ENCODE measurements at regions not wholly inside any gene's neighbourhood (a gene's known extent, or its start where the extent isn't known, plus 50 kb on each side); places are given as distances from the start of the nearest gene placed in this dataset.
"Not testable (repeated sequence)": the region's sequence is repeated elsewhere in the genome, so short reads cannot be mapped to it uniquely, and the experiment has no call there.

GRCh38 chr22:22193923-22194322 lies 50.7 kb upstream of the VPREB1 start:
- no peak overlapping the region for H3K27ac Mint-ChIP-seq
- ATAC-seq (no peak), DNase-seq (no peak)
- intact Hi-C loops (cut with micrococcal nuclease): no loop called here
- no peak overlapping the region for H3K4me3 Mint-ChIP-seq
- TF ChIP-seq CTCF (IDR thresholded peaks at IDR 0.05): no peak
- H3K36me3 Mint-ChIP-seq (ENCODE audit: low read depth): no peaks in the 10 kb centered on the region
- no peaks in the 10 kb centered on the region for H3K4me1 Mint-ChIP-seq (ENCODE audit: low read depth)
- H3K9me3 Mint-ChIP-seq: peaks cover 2% of the 10 kb centered on the region
- ChIA-PET CTCF (no interaction called here), POLR2A (no interaction called here)
- peaks cover 18% of the 10 kb centered on the region for H3K27me3 Mint-ChIP-seq

- H3K4me3 Mint-ChIP-seq; H3K36me3 Mint-ChIP-seq (ENCODE audit: low read depth); POLR2A ChIA-PET; DNase-seq; H3K4me1 Mint-ChIP-seq (ENCODE audit: low read depth); H3K9me3 Mint-ChIP-seq; H3K27ac Mint-ChIP-seq; CTCF ChIA-PET; ATAC-seq; intact Hi-C loops (cut with micrococcal nuclease): not testable (repeated sequence)
- peaks cover 18% of the 10 kb centered on the region for H3K27me3 Mint-ChIP-seq
Measured at GRCh38 chr22:22193462-22193861, 51.1 kb upstream of the VPREB1 start.

GRCh38 chr22:22193006-22193405 lies 51.6 kb upstream of the VPREB1 start:
- CTCF ChIA-PET; H3K4me1 Mint-ChIP-seq (ENCODE audit: low read depth); H3K36me3 Mint-ChIP-seq (ENCODE audit: low read depth); H3K9me3 Mint-ChIP-seq; ATAC-seq; DNase-seq; intact Hi-C loops (cut with micrococcal nuclease); POLR2A ChIA-PET; H3K27ac Mint-ChIP-seq; H3K4me3 Mint-ChIP-seq: not testable (repeated sequence)
- H3K27me3 Mint-ChIP-seq: peaks cover 21% of the 10 kb centered on the region

- intact Hi-C loops (cut with micrococcal nuclease); H3K27ac Mint-ChIP-seq; ATAC-seq; H3K9me3 Mint-ChIP-seq; POLR2A ChIA-PET; DNase-seq; H3K4me1 Mint-ChIP-seq (ENCODE audit: low read depth); CTCF ChIA-PET; H3K4me3 Mint-ChIP-seq; H3K36me3 Mint-ChIP-seq (ENCODE audit: low read depth): not testable (repeated sequence)
- H3K27me3 Mint-ChIP-seq: peaks cover 29% of the 10 kb centered on the region
Measured at GRCh38 chr22:22189796-22190195, 54.8 kb upstream of the VPREB1 start.

- H3K36me3 Mint-ChIP-seq (ENCODE audit: low read depth); CTCF ChIA-PET; intact Hi-C loops (cut with micrococcal nuclease); H3K27ac Mint-ChIP-seq; H3K4me1 Mint-ChIP-seq (ENCODE audit: low read depth); DNase-seq; POLR2A ChIA-PET; H3K4me3 Mint-ChIP-seq; ATAC-seq; H3K9me3 Mint-ChIP-seq: not testable (repeated sequence)
- peaks cover 31% of the 10 kb centered on the region for H3K27me3 Mint-ChIP-seq
Measured at GRCh38 chr22:22187863-22188262, 56.7 kb upstream of the VPREB1 start.

GRCh38 chr22:22187299-22187698 lies 57.3 kb upstream of the VPREB1 start:
- Mint-ChIP-seq H3K4me3 (no peak overlapping the region), H3K27me3 (peaks cover 30% of the 10 kb centered on the region), H3K4me1 (ENCODE audit: low read depth) (no peaks in the 10 kb centered on the region), H3K9me3 (peaks cover 2% of the 10 kb centered on the region), H3K36me3 (ENCODE audit: low read depth) (no peaks in the 10 kb centered on the region), H3K27ac (no peak overlapping the region)
- POLR2A ChIA-PET: no interaction called here
- TF ChIP-seq CTCF (IDR thresholded peaks at IDR 0.05): no peak
- DNase-seq: no peak
- ATAC-seq: no peak
- intact Hi-C loops (cut with micrococcal nuclease): no loop called here
- CTCF ChIA-PET: interaction anchor here (8.2 kb wide), 1 partner anchor 9 kb away, joined by 52 read pairs; no protein-coding TSS in a partner anchor

GRCh38 chr22:22185844-22186499 lies 58.6 kb upstream of the VPREB1 start:
- H3K27me3 Mint-ChIP-seq: peaks cover 32% of the 10 kb centered on the region
- ChIA-PET CTCF (interaction anchor here (0.7 to 8.2 kb wide), 5 partner anchors 10 to 29 kb away, joined by 3 to 52 read pairs (median 3); no protein-coding TSS in a partner anchor), POLR2A (no interaction called here)
- intact Hi-C loops (cut with micrococcal nuclease): no loop called here
- H3K4me1 Mint-ChIP-seq (ENCODE audit: low read depth): no peaks in the 10 kb centered on the region
- H3K9me3 Mint-ChIP-seq: peaks cover 2% of the 10 kb centered on the region
- ATAC-seq: no peak
- no peak for TF ChIP-seq CTCF (IDR thresholded peaks at IDR 0.05)
- no peak overlapping the region for H3K4me3 Mint-ChIP-seq
- DNase-seq: no peak
- no peaks in the 10 kb centered on the region for H3K36me3 Mint-ChIP-seq (ENCODE audit: low read depth)
- H3K27ac Mint-ChIP-seq: no peak overlapping the region

All from activated CD8-positive, alpha-beta T cell treated with anti-CD3 and anti-CD28 coated beads for 36 hours (primary cell).